GM12864 (cell line): ENCODE measurements at regions not wholly inside any gene's neighbourhood (a gene's known extent, or its start where the extent isn't known, plus 50 kb on each side); places are given as distances from the start of the nearest gene placed in this dataset.
"Not testable (repeated sequence)": the region's sequence is repeated elsewhere in the genome, so short reads cannot be mapped to it uniquely, and the experiment has no call there.

ENCODE experiments used
- DNase-seq: peaks from one replicate; pipeline ENCODE4 v3.0.0-alpha.2; 2011; ENCODE audit warnings: low read depth
- H3K4me3 ChIP-seq: 2 replicates; pipeline ENCODE4 v1.5.1; 2011; ENCODE audit warnings: mild to moderate bottlenecking, low read depth, low read length, control low read depth
- CTCF ChIP-seq: IDR thresholded peaks from 2 replicates; pipeline ENCODE4 v1.5.1; 2011; ENCODE audit warnings: low read depth, mild to moderate bottlenecking, moderate library complexity, low read length, control low read depth, inconsistent platforms; ENCODE audit errors: missing control alignments

DNA sequence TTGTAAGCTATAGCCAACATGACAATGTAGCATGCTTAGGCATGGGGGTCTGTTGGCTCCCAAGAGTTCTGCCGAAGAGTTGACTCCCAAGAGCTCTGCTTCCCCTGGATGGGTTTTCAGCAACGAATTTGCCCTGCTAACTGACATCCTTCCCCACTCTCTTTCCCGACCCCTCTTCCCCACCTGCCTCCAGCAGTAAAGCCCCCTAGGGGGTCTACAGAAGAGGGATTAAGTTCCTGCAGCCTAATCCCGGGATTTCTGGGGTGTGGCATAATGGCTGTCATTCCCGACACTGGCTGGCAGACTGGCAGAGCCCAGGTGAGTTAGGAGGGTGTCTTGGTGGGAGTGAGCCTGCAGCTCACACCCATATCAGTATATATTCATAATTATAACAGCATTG, 121.0 kb upstream of the ZNF184 start:
- no peak for DNase-seq
- TF ChIP-seq CTCF, result no peak
- H3K4me3 ChIP-seq, result peak overlapping the region; percentile 60; the same call in 1 of the 2 replicates

- peak overlapping the region; percentile 60 for H3K4me3 ChIP-seq
These were observed 120.4 kb upstream of the ZNF184 start for GRCh38 chr6:27593200-27593818.

DNA sequence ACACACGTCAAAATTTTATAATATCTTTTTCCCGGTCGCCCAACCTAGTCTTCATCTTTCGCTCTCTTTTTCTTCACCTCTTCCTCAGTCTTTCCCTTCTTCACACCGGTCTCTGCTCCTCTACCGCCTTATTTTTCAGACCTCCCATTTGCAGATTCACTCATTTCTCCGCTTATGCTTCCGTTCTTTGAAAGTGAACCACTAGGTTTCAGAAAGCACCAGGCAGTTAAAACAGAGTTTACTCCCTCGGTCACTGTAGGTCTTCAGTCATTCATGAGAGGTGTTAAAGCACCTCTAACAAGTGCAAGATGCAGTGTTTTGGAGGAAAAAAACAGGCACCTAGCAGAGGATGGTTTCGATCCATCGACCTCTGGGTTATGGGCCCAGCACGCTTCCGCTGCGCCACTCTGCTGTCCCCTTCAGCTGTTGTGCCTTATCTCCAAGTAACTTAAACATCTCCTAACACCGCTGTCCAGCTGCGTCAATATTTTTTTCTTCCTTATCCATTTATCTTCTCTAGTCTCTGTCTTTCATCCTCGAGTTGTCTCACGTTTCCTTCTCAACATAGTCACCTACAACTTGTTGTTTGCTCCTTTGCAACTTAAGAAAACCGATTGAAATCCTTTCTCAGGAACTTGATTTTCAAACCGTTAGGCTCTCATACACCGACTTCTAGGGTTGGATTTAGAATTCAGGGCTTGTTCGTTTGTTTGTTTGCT, 119.7 kb upstream of the ZNF184 start:
- peak overlapping the region; percentile 60 for H3K4me3 ChIP-seq
- DNase-seq, result peak; percentile 91
- no peak for TF ChIP-seq CTCF

More at GRCh38 chr6:27593200-27593818, 120.4 kb upstream of the ZNF184 start:
- no peak for DNase-seq
- TF ChIP-seq CTCF, result no peak

DNA sequence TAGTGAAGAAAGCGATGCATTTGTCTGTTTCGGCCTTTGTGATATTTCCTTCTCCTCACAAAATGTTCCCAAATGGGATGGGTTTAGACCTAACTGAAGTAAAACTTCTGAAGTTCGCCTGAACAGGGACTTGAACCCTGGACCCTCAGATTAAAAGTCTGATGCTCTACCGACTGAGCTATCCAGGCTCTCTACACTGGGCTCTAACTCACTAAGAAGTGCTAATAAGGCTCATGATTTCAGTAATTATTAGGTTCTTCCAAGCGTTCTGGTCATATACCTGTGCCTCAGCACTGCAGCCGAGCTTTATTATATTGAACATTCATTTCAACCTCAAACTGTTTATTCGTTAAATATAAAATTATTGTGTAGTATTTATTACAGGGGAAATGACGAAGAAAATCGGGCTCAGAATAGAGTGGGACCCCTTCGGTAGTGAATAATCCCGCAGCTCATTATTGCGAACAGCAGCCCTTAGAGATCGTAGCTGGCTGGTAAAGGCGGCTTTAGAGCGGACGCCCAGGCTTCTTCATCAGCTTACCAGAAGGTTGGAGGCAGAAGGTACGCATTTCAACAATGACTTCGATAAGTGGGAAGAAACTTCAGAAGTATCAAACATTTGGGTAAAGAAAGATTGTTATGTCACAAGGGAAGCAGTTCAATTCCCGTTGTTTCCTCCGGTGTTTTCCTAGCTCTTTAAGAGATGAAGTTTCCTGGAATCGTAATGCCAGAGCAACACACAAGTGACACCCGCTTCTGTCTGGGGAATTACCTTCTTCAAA, 119.0 kb upstream of the ZNF184 start:
- TF ChIP-seq CTCF, result no peak
- peak overlapping the region; percentile 60 for H3K4me3 ChIP-seq
- DNase-seq, result no peak

DNA sequence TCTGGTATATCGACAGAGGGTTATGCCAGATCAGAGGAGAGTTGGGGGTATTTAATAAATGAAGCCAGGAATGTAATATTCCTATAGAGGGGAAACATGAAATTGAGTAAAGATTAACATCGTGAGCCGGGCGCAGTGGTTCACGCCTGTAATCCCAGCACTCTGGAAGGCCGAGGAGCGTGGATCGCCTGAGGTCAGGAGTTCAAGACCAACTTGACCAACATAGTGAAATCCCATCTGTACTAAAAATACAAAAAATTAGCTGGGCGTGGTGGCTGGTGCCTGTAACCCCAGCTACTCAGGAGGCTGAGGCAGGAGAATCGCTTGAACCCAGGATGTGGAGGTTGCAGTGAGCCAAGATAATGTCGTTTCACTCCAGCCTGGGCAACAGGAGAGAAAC, 112.4 kb upstream of the ZNF184 start:
- H3K4me3 ChIP-seq, DNase-seq: not testable (repeated sequence)

DNA sequence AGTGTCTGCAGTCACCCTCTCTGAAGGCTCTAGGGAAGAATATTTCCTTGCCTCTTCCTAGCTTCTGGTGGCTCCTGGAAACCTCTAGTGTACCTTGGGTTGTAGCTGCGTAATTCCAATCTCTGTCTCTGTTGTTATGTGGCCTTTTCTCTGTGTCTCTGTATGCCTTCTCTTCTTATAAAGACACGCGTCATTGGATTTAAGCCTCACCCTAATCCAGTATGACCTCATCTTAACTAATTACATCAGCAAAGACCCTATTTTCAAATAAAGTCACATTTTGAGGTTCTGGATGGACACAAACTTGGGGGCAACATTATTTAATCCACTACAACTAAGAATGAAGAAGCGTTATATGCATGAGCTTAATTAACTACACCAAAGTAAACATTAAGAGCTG, 111.4 kb upstream of the ZNF184 start:
- TF ChIP-seq CTCF, result no peak
- H3K4me3 ChIP-seq, result no peak overlapping the region
- DNase-seq, result no peak

DNA sequence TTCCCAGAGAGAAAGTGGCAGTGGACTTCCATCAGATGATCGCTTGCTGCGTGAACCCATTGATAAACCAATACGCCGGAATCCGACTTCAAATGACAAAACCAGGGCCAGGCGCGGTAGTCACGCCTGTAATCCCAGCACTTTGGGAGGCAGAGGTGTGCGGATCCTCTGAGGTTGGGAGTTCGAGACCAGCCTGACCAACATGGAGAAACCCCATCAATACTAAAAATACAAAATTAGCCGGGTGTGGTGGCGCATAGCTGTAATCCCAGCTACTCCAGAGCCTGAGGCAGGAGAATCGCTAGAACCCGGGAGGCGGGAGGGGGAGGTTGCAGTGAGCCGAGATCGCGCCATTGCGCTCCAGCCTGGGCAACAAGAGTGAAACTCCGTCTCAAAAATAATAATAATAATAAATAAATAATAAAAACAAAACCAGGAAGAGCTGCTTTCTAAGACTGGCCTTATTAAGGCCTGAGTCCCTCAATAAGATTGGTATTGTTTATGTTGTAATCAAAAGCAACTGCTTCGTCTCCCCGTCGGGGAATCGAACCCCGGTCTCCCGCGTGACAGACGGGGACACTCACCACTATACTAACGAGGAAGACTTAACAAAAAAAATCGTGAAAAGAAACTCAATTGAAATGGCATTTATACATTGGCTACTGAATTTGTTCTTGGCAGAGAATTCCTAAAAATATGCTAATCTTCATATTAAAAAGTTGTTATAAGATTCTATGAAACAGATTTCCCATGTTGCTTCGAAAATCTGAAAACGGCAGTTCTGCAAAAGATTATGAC, 110.2 kb upstream of the ZNF184 start:
- no peak for TF ChIP-seq CTCF
- no peak for DNase-seq
- no peak overlapping the region for H3K4me3 ChIP-seq
